HG02759 (cell line): ENCODE measurements at regions not wholly inside any gene's neighbourhood (a gene's known extent, or its start where the extent isn't known, plus 50 kb on each side); places are given as distances from the start of the nearest gene placed in this dataset.

Experiments
- ATAC-seq: cut with Tn5 transposase; IDR thresholded peaks from one replicate; pipeline ENCODE4 v1.9.1; 2021; ENCODE audit warnings: mild to moderate bottlenecking, moderate library complexity; ENCODE audit not compliant: unreplicated experiment

- ATAC-seq: no peak
Measured at GRCh38 chr11:88448131-88448670, 110.7 kb upstream of the CTSC start.

GRCh38 chr11:88447281-88447680, 109.7 kb upstream of the CTSC start:
- no peak for ATAC-seq

GRCh38 chr11:88439356-88439755, 101.8 kb upstream of the CTSC start:
- ATAC-seq: no peak

- no peak for ATAC-seq
Measured at GRCh38 chr11:88438721-88439120, 101.2 kb upstream of the CTSC start.

GRCh38 chr11:88435415-88435814, 97.9 kb upstream of the CTSC start:
- ATAC-seq: peak; percentile 94

GRCh38 chr11:88434333-88434976, 96.9 kb upstream of the CTSC start:
- no peak for ATAC-seq

GRCh38 chr11:88433536-88434230, 96.1 kb upstream of the CTSC start:
- no peak for ATAC-seq

- no peak for ATAC-seq
Measured at GRCh38 chr11:88431675-88432341, 94.3 kb upstream of the CTSC start.

- no peak for ATAC-seq
Measured at GRCh38 chr11:88428959-88429358, 91.4 kb upstream of the CTSC start.

GRCh38 chr11:88427719-88428118, 90.2 kb upstream of the CTSC start:
- no peak for ATAC-seq

GRCh38 chr11:88424881-88425280, 87.3 kb upstream of the CTSC start:
- no peak for ATAC-seq

GRCh38 chr11:88421530-88421929, 84.0 kb upstream of the CTSC start:
- ATAC-seq: peak; percentile 94

- ATAC-seq: no peak
Measured at GRCh38 chr11:88420165-88420791, 82.7 kb upstream of the CTSC start.

- no peak for ATAC-seq
Measured at GRCh38 chr11:88418508-88418907, 81.0 kb upstream of the CTSC start.

GRCh38 chr11:88415495-88415894, 78.0 kb upstream of the CTSC start:
- peak; percentile 30 for ATAC-seq

GRCh38 chr11:88414981-88415413, 77.5 kb upstream of the CTSC start:
- peak; percentile 49 for ATAC-seq

- peak; percentile 50 for ATAC-seq
Measured at GRCh38 chr11:88414385-88414861, 76.9 kb upstream of the CTSC start.

GRCh38 chr11:88411265-88411664, 73.7 kb upstream of the CTSC start:
- ATAC-seq: no peak

- no peak for ATAC-seq
Measured at GRCh38 chr11:88410656-88411055, 73.1 kb upstream of the CTSC start.

GRCh38 chr11:88410056-88410455, 72.5 kb upstream of the CTSC start:
- no peak for ATAC-seq

- ATAC-seq: no peak
Measured at GRCh38 chr11:88406876-88407275, 69.3 kb upstream of the CTSC start.
